HG02588 (cell line): ENCODE measurements at regions not wholly inside any gene's neighbourhood (a gene's known extent, or its start where the extent isn't known, plus 50 kb on each side); places are given as distances from the start of the nearest gene placed in this dataset.
"Not testable (repeated sequence)": the region's sequence is repeated elsewhere in the genome, so short reads cannot be mapped to it uniquely, and the experiment has no call there.

Experiments
- ATAC-seq: cut with Tn5 transposase; IDR thresholded peaks from one replicate; pipeline ENCODE4 v1.9.1; 2021; ENCODE audit warnings: mild to moderate bottlenecking, moderate library complexity; ENCODE audit not compliant: unreplicated experiment

DNA sequence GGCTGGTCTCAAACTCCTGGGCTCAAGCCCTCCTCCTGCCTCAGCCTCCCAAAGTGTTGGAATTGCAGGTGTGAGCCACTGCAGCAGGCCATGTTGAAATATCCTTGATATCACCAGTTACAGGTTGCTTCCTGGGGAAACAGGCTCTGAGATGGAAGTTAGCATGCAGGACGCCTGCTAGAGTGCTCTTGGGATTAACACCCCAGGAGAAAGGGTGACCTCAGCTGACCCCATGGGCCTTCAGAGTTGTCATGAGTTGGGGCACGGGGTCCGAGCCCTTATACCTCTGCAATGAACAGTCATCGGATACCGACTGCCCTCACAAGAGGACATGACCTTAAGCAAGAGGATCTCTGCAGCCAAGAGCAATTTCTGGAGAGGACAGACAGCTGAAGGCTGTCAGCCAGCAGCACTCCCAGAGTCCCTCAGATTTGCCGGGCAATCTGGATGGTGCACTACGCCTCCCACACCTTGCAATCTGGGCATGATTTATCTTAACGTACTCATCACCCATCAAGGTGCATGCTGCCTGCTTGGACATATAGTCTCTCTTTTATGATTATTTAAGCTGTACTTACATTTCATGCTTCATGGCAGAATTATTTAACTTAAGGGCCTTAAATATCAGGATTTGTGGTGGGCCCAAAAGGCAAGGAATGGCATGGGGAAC lies 134.6 kb downstream of the ADSS2 start:
- no peak for ATAC-seq

DNA sequence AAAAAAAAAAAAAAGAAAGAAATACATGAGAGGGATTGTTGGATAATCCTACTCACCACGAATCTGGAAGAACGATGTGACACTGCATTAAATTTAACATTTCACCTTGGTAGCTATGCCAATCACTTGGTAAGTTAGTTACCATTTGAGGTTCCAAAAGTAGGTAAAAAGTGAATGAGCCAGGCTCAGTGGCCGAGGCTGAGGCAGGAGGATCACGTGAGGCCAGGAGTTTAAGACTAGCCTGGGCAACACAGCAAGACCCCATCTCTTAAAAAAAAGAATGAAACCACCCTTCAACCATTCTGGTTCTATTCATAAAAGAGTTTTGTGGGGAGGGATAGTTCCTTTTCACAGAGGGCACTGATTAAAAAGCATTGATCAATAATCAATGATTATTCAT lies 133.6 kb downstream of the ADSS2 start:
- ATAC-seq: no peak

DNA sequence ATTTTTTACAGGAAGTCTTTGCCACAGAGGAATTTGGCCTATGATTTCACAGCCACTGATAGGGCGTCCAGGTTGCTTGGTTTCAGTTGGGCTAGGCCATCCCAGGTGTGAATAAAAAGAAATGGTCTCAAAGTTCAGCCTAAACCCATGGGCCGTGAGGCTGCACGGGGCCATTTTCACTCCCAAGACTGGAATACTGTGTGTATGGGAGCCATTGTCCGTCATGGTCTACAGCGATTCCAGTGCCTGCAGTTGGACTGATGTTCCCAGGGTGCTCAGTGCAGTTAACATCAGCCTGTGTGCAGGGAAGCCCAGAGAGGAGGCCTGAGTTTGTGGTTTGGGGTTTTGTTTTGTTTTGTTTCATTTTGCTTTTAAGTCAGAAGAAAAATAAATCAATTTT lies 133.2 kb downstream of the ADSS2 start:
- ATAC-seq: no peak

DNA sequence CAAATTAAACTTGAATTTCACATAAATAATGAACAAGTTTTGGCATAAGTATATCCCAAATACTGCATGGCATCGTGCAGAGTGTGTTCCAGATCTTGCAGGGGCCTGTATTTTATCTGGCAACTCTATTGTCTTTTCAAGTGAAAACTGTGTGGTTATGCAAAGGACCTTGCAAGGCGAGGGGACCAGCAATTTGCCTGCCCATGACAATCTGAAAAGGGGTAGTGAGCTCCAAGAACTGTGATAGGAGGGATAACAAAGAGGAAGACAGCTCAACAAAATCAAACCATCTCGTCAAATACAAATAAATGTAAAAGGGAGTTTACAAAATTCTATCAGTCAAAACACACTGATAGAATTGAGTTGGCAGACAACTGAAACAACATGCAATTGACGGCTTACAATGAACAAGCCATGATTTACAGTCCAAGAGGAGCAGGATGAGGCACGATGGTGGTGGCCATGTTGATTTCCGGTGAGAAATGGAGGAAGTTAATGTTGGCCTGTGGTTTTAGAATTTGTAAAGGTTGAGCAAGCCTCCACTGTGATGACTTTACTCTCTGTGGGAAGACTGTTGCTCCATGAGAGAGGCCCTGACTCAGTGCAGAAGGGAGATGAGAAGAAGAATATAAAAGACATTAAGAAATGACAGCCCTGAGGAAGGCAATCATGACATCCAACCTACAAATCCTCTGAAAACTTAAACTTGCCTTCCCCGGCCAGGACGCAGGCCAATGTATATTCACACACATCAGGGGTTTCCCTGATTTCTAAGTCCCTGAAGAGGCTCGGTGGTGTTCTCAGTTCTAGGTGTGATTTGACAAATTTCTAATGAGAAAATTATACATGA lies 132.2 kb downstream of the ADSS2 start:
- peak; percentile 75 for ATAC-seq

DNA sequence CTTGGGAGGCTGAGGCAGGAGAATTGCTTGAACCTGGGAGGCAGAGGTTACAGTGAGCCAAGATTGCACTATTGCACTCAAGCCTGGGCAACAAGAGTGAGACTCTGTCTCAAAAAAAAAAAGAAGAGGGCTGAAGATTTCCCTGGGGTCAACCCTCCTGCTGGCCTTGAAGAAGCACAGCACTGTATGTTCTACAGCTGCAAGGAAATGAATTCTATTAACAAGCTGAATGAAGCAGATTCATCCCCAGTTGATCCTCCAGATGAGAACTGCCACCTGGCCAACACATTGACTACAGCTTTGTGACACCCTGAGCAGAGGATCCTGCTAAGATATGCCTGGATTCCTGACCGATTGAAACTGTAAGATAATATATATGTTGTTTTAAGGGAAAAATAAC lies 129.5 kb downstream of the ADSS2 start:
- ATAC-seq: no peak

DNA sequence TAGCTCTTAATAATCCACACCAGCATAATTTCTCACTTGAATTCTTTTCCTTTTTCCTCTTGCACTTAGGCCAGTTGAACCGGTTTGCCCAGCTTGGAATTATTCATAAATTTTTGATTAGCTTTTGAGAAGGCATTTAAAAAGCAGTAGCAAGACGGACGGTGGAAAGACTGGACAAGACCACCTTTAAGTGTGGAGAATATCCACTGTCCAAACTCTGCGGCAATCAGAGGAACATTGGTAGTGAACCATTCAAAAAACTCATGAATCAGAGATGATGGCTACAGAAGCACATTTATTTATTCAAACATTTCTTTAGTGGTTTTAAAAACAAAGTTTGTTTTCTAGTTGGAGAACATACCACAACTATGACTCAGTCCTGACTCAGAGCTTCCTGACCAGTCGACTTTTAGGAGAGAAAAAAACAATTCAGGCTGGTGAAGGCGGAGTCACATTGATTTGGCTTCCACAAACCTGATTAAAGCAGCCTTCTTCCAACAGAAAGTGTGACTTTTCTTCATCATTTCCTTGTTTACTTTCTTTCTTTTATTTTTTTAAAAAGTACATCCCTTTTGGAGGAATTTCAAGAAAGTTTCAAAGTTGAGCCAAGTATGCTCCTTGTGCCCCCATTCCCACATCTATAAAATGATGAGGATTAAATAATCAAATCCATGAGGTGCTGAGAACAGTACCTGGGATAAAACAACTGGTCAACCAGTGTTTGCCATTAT lies 128.8 kb downstream of the ADSS2 start:
- no peak for ATAC-seq

DNA sequence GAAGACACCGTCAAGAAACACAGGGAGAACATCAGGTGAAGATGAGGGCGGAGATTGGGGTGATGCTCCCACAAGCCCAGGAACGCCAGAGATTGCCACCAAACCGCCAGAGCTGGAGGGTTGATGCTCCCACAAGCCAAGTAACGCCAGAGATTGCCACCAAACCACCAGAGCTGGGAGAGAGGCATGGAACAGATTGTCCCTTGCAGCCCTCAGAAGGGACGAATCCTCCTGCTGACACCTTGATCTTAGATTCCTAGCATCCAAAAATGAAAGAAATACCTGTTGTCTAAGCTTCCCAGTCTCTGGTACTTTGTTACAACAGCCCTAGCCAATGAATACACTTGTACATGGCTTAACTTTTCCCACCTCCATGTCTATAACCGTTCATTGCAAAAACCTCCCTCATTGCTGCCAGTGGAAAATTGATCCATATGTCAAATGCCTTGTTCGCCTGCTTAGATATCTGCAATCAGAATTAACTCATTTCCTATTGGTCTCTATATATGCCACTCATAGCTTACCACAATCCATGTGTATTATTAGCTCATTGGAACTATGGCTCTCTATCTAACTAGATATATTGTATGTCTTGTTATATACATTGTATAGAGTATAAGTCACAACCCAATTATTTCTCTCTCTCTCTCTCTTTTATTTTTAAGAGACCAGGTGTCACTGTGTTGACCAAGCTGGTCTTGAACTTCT lies 127.4 kb downstream of the ADSS2 start:
- no peak for ATAC-seq

DNA sequence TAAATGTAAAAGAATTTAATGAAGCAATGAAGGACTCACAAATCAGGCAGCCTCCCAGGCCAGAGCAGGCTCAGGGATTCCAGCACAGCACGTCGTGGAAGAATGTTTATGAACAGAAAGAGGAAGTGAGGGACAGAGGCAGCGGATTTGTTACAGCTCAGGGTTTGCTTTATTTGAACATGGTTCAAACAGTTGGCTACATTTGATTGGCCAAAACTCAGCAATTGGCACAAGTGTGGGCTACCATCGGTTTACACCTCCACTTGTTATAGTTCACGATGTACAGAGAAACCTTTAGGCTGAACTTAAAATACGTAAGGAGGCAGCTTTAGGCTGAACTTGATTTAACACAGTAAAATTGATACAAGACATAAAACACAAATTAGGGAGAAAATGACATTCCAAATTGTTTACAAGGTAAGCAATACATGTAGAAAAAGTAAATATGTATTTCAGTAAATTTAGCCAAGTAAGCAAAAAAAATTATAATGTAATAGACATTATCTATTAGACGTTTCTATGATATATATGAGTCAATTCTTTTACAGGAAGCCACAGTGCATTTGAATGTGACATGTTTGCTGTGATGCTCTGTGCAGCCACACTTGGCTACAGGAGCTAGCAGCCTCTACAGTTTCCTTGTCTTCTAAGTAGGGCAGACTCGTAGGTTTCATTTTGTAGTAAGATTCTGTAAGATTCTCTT lies 126.5 kb downstream of the ADSS2 start:
- ATAC-seq: peak; percentile 82

DNA sequence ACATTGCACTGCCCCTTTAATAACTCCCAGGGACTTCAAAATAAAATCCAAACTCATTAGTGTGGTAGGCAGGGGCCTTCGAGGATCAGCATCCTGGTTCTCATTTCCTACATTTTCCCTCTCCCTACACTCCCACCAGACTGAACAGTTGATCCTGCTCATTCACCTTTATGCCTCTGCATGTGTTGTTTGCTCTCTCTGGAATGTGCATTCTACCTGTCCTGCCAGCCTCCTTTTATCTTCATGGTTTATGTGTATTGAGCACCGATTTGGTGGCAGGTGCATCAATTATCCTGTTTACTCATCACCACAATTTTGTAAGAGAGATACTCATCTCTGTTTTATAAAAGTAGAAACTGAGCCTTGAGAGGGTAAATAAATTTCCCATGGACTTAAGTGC lies 125.0 kb downstream of the ADSS2 start:
- no peak for ATAC-seq

DNA sequence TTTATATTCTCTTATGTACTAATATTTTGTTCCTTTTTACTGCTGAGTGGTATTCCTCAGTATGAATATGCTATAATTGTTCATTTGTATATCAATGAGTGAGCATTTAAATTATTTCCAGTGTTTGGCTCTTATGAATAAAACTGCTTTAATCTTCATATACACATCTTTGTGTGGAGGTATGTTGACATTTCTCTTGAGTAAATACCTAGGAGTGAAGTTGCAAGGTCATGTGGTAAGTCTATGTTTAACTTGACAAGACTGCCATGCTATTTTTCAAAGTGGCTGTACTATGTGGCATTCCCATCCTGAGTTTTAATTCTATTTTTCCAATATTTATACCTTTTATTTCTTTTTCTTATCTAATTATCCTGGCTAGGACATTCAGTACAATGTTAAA lies 124.2 kb downstream of the ADSS2 start:
- no peak for ATAC-seq

DNA sequence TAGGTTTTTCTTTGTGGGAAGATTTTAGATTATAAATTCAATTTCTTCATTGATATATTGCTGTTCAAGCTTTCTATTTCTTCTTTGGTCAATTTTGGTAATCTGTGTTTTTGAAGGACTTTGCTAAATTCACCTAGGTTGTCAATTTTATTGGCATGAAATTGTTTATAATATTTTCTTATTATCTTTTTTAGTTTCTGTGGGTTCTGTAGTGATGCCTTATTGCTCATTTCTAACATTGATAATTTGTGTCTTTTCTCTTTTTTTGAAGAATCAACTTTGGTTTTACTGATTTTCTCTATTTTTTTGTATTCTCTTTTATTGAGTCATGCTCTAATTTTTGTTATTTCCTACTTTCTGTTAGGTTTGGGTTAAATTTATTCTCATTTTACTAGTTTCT lies 123.2 kb downstream of the ADSS2 start:
- ATAC-seq: no peak

DNA sequence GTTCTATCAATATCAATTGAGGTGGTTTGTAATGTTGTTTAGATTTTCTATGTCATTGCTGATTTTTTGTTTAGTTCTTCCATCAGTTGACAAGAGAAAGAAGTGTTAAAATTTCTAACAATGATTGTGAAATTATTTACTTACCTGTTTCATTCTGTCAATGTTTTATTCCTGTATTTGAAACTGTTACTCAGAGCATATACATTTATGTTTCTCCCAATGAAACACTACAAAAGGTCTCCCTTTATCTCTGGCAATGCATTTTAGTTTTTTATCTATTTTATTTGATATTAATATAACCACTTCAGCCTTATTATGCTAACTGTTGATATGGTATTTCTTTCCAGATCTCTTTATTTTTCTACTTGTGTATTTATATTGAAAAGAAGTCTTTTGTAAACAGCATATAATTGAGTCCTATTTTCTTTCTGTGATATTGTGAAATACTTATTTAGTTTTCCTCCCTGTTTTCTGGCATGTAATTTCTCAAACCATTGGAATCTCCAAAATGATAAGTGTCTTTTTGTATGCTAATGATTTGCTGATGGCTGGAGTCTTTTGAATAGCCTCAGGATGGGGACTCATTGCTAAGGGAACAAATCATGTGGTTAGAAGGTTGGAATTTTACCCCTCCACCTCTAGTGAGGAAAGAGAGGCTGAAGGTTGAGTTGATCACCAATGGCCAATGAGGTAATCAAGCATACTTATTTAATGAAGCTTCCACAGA lies 122.0 kb downstream of the ADSS2 start:
- no peak for ATAC-seq

DNA sequence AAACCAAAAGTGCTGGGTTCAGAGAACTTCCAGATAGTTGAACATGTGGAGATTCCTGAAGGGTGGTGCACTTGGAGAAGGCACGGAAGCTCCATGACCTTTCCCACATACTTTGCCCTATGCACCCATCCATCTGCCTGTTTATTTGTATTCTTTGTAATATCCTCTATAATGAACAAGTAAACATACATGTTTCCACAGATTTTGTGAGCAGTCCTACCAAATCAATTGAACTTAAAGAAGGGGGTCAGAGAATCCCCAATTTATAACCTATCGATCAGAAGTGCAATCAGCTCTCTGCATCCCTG lies 121.4 kb downstream of the ADSS2 start:
- ATAC-seq: no peak

DNA sequence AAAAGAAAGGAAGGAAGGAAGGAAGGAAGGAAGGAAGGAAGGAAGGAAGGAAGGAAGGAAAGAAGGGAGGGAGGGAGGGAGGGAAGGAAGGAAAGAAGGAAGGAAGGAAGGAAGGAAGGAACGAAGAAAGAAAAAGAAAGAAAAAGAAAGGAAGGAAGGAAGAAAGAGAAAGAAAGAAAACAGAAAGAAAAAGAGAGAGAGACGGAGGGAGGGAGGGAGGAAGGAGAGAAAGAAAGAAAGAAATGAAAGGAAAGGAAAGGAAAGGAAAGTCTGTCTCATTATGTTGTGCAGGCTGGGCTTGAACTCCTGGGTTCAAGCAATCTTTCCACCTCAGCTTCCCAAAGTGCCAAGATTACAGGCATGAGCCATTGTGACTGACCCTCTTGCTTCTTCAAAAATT lies 118.9 kb downstream of the ADSS2 start:
- not testable (repeated sequence) for ATAC-seq

DNA sequence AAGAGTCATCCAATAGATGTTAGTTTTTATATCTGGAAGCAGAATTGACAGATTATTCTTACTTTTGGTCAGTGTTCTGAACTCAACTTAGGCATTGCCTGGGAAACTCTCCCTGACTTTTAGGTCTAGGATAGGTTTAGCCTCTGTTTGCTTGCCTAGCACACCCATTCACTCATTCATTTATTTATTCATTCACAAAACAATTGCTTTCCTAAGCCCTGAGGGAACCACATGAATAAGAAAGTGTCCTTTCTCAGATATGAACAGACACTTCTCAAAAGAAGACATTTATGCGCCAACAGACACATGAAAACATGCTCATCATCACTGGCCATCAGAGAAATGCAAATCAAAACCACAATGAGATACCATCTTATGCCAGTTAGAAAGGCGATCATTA lies 117.4 kb downstream of the ADSS2 start:
- ATAC-seq: not testable (repeated sequence)

DNA sequence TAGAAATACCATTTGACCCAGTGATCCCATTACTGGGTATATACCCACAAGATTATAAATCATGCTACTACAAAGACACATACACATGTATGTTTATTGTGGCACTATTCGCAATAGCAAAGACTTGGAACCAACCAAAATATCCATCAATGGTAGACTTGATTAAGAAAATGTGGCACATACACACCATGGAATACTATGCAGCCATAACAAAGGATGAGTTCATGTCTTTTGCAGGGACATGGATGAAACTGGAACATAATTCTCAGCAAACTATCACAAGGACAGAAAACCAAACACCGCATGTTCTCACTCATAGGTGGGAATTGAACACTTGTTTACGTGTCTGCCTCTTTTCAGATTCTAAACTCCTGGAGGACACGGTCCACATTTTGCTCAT lies 116.9 kb downstream of the ADSS2 start:
- not testable (repeated sequence) for ATAC-seq

DNA sequence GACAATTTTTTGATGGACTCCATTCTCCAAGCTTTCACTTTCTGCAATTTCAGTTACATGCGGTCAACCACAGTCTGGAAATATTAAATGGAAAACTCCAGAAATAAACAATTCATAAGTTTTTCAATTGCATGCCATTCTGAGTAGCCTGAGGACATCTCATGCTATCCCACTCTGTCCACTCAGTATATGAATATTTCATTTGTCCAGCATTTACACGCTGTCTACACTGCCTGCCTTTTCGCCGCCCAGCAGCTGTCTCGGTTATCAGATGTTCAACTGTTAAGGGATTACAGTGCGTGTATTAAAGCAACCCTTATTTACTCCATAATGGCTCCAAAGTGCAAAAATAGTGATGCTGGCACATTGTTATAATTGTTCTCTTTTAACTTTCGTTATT lies 116.3 kb downstream of the ADSS2 start:
- ATAC-seq: no peak

DNA sequence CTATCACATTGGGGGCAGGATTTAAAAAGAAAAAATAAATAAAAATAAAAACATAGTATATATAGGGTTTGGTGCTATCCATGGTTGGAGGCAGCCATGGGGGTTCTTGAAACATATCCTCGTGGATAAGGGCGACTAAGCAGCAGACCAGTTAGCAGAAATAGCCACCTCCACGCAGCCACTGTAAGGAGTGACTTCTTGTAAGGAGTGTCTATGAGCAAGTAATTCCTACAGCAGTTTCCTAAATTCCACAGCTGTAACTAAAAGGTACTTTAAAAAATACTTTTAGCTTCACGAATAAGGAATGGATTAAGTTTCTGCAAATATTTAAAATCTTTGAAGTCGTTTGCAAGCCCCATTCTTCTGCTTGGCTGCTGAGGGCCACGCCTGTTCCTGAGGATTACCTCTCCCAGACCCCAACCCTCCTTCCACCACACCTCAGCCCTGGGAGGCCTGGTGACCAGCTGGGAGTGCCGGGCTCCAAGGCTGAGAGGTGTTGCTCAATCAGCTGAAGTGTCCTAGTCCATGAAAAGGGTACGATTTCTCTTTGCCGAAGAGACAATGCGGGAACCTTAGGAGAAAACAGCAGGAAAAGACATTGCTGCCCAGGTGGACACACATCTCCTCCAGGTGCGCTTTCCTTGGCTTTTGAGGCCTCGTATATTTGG lies 115.3 kb downstream of the ADSS2 start:
- ATAC-seq: no peak

DNA sequence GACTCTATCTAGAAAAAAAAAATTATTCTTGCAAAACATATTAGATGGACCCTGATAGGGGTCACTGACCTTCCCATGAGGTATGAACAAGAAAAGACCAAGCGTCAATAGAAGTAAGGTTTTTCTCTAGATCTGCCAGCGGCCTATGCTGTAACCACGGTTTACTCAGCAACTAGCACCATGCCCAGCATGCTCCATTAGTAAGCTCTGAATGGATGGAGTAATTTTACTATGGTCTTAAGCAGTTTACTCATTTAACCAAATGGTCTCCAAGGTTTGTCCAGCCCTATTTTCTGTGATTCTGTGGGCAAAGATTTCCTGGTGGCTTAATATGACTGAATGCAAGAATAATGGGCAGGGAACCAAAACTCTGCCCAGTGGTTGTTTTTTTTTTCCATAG lies 113.9 kb downstream of the ADSS2 start:
- ATAC-seq: no peak
